Neural progenitor cell (in vitro differentiated cells): ENCODE measurements at regions not wholly inside any gene's neighbourhood (a gene's known extent, or its start where the extent isn't known, plus 50 kb on each side); places are given as distances from the start of the nearest gene placed in this dataset.

Experiments used
- CTCF ChIP-seq: fragments of 200-600 bp; sonication (generic); IDR thresholded peaks from 2 replicates; pipeline ENCODE4 v1.5.1; 2017; ENCODE audit warnings: antibody characterized with exemption, mild to moderate bottlenecking
- EZH2phosphoT487 ChIP-seq: fragments of 200-600 bp; sonication (generic); IDR thresholded peaks from 2 replicates; pipeline ENCODE4 v1.6.1; 2017; ENCODE audit warnings: antibody characterized with exemption

- TF ChIP-seq EZH2phosphoT487 (no peak), CTCF (no peak)
Observed at GRCh38 chr11:38304926-38305325, 1706.9 kb upstream of the RAG2 start.
